NCI-H510A (cell line): ENCODE measurements at regions not wholly inside any gene's neighbourhood (a gene's known extent, or its start where the extent isn't known, plus 50 kb on each side); places are given as distances from the start of the nearest gene placed in this dataset.

Experiments used
- DNase-seq: peaks from one replicate; lab custom pipeline; 2025; lab: John Stamatoyannopoulos, UW

GRCh38 chrX:125810856-125811255 is 355.2 kb downstream of the DCAF12L2 start:
- DNase-seq = no peak

- no peak for DNase-seq
These were observed 340.0 kb downstream of the DCAF12L2 start for GRCh38 chrX:125826080-125826479.

- no peak for DNase-seq
These were observed 339.2 kb downstream of the DCAF12L2 start for GRCh38 chrX:125826774-125827451.

GRCh38 chrX:125846271-125846670 is 319.8 kb downstream of the DCAF12L2 start:
- no peak for DNase-seq

- DNase-seq = no peak
These were observed 315.4 kb downstream of the DCAF12L2 start for GRCh38 chrX:125850693-125851092.

GRCh38 chrX:125883169-125883568 is 282.9 kb downstream of the DCAF12L2 start:
- DNase-seq = no peak

GRCh38 chrX:125894947-125895346 is 271.1 kb downstream of the DCAF12L2 start:
- DNase-seq = no peak

GRCh38 chrX:125895518-125895917 is 270.6 kb downstream of the DCAF12L2 start:
- DNase-seq = no peak

GRCh38 chrX:125926295-125926694 is 239.8 kb downstream of the DCAF12L2 start:
- no peak for DNase-seq

- DNase-seq = no peak
These were observed 225.1 kb downstream of the DCAF12L2 start for GRCh38 chrX:125940985-125941384.

GRCh38 chrX:125947501-125947900 is 218.6 kb downstream of the DCAF12L2 start:
- no peak for DNase-seq

GRCh38 chrX:125952973-125953372 is 213.1 kb downstream of the DCAF12L2 start:
- no peak for DNase-seq

- no peak for DNase-seq
These were observed 212.3 kb downstream of the DCAF12L2 start for GRCh38 chrX:125953814-125954213.

GRCh38 chrX:125954236-125954635 is 211.9 kb downstream of the DCAF12L2 start:
- DNase-seq = no peak

GRCh38 chrX:125977851-125978250 is 188.2 kb downstream of the DCAF12L2 start:
- no peak for DNase-seq

GRCh38 chrX:125998432-125998831 is 167.7 kb downstream of the DCAF12L2 start:
- no peak for DNase-seq

- no peak for DNase-seq
These were observed 138.9 kb downstream of the DCAF12L2 start for GRCh38 chrX:126027229-126027628.

GRCh38 chrX:126030021-126030420 is 136.1 kb downstream of the DCAF12L2 start:
- no peak for DNase-seq

- DNase-seq = no peak
These were observed 102.1 kb downstream of the DCAF12L2 start for GRCh38 chrX:126063984-126064383.

- no peak for DNase-seq
These were observed 101.1 kb downstream of the DCAF12L2 start for GRCh38 chrX:126064901-126065541.

- DNase-seq = no peak
These were observed 100.0 kb downstream of the DCAF12L2 start for GRCh38 chrX:126065901-126066660.
